ENCODE measurements at regions not wholly inside any gene's neighbourhood (a gene's known extent, or its start where the extent isn't known, plus 50 kb on each side); places are given as distances from the start of the nearest gene placed in this dataset.
"Not testable (repeated sequence)": the region's sequence is repeated elsewhere in the genome, so short reads cannot be mapped to it uniquely, and the experiment has no call there.

DNA sequence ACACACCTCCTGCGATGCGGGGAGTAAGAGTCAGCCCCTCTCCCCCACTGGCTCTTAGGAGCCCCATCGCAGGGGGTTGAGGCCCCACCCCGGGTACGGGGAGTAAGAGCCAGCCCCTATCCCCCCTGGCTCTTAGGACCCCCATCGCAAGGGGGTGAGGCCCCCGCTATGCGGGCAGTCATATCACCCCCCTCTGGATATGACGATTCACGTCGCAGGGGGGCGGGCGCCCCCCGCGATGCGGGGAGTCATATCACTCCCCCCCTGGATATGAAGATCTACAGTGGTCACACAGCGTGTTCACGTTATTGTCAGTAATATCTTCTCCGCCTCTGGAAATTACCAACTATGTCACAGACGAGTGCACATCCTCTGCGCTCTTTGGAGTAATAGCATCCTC is 61.1 kb downstream of the DEFB131A start:
- DNase-seq: not testable (repeated sequence)

DNA sequence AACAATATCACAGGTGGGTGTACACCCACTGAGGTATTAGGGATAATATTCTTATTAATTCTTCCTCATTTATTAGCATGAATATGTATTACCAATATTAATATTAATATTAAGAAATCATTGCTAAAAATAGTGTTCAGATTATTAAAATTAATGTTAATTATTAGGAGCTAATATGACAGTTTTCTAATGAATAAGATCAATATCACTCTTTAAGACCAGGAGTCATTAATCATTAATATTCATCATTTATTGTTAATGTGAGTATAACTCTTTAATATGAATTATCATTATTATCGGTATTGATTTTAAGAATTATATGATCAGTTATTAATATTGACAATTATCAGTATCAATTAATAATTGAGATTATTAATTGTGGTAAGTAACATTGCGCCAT is 62.5 kb downstream of the DEFB131A start:
- DNase-seq: not testable (repeated sequence)

DNA sequence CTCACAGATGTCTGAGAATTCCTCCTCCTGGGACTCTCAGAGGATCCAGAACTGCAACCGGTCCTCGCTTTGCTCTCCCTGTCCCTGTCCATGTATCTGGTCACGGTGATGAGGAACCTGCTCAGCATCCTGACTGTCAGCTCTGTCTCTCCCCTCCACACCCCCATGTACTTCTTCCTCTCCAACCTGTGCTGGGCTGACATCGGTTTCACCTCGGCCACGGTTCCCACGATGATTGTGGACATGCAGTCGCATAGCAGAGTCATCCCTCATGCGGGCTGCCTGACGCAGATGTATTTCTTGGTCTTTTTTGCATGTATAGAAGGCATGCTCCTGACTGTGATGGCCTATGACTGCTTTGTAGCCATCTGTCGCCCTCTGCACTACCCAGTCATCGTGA is 68.7 kb downstream of the DEFB131A start:
- DNase-seq: not testable (repeated sequence)

DNA sequence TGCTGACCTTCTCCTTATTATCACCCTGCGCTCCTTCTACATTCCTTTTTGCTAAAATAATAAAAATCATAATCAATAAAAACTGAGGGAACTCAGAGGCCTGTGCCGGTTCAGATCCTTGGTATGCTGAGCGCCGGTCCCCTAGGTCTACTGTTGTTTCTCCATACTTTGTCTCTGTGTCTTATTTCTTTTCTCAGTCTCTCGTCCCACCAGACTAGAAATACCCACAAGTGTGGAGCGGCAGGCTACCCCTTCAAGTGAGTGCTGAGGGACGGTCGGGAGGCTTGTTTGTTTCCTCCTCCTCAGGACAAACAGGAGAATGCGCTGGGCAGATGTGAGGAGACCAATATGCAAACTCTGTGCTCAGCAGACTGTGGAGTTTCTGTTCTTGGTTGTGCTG is 75.4 kb downstream of the DEFB131A start:
- DNase-seq: not testable (repeated sequence)

DNA sequence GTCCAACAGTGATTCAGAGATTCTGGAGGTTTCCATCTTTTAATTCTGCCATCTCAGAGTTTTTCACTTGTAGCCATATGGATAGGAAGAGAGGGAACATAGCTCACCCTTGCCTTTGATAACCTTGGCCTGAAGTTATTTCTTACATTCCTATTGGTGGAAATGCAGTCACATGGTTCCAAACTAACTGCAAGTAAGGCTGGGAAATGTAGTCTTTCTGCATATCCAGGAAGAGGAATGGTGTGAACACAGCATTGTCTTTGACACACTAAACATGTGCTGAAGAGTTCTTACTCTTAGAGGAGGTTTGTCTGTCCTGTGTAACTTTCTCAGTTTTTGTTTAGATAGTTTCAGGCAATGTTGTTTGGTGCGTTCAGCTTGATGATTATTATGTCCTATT is 78.7 kb downstream of the DEFB131A start:
- DNase-seq: not testable (repeated sequence)

DNA sequence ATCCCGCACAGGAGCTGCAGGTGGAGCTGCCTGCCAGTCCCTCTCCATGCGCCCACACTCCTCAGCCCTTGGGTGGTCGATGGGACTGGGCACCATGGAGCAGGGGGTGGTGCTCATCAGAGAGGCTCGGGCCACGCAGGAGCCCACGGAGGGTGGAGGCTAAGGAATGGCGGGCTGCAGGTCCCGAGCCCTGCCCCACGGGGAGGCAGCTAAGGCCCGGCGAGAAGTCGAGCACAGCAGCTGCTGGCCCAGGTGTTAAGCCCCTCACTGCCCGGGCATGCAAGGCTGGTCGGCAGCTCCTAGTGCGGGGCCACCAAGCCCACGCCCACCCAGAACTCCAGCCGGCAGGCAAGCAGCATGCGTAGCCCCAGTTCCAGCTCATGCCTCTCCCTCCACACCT is 80.2 kb downstream of the DEFB131A start:
- DNase-seq: not testable (repeated sequence)

DNA sequence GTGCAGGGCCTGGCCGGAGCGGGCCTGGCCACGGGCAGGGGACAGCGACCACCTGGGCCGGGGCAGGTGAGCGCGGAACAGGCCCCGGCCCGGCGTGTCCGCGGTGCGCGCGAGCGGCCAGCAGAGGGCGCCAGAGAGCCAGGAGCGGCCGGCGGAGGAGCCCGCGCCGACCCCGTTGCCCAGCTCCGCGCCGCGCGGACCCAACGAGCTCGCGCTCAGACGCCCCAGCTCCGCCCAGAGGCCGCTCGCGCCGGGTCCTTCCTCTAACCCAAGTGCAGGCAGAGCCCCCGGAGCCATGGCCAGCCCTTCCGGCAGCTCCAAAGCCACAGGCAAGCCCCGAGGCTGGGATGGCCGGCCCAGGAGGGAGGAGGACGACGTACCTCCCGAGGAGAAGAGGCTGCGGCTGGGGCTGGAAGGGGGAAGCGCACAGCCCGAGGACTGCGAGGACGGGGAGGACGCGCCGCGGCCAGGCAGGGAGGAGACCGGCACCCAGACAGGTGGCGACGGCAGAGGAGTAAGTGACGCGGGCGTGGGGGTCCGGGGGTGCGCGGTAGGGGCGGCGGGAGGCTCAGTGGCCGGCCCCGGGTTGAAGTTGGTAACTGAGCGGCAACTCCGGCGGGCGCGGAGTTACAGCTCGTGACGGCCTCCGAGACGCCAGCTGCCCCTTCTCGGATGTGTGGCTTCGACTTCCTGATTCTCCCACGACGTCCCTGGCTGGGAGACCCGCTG is 88.1 kb downstream of the DEFB131A start:
- DNase-seq: peak; percentile 68

DNA sequence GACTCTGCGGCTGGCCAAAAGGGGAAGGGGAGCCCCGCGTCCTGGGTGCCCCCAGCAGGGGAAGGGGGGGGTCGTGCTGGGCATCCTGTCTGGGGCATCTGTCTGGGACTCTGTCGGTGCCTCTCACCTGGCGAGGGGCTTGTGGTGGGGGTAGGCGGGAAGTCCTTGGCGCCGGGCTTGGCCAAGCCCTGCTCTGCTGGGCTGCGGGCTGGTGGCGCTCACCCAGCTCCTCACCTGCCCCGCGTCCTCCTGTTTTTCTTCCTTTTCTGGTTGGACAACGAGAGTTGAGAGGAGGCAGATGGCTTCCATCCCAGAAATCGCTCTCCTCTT is 88.6 kb downstream of the DEFB131A start:
- DNase-seq: not testable (repeated sequence)

DNA sequence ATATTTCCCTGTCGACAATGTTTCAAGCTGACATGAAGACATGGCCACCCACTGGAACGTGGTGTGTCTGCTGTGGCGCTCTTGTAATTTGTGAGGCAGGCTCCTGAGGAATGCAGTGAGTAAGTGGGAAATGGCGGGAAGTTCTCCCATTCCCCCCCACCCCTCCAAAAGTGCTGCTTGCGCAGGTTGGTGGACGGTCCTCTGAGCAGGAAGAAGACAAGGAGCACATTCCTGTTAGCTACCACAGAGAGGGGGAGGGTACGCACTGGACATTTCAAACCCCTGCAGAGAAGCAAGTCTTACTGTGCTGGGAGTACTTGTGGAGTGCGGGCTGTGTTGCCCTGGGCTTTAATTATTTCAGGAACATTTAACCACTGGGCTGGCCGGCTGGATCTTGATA is 92.9 kb downstream of the DEFB131A start:
- not testable (repeated sequence) for DNase-seq

DNA sequence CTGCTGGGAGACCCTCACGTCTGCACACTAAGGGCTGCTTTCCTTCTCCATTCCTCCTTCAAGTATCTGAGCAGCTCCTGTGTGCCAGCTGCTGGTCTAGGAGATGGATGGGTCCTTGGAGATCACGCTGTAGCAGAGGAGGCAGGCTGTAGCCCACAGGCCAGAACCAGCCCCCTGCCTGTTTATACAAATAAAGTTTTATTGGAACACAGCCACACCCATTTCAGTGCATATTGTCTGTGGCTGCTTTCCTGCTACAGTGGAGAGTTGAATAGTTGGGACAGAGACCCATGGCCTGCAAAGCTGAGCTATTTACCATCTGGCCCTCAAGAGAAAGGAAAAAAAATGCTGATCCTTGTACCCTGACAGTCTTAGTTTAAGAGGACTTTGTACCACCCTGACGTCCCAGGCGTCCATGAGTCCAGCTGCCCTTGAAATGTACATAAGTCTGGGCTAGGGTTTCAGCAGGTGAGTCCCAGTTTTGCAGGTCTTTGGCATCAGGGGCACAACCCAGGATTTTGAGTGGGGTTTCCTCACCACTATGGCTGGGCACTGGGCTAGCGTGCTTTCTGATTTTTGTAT is 95.8 kb downstream of the DEFB131A start:
- not testable (repeated sequence) for DNase-seq

DNA sequence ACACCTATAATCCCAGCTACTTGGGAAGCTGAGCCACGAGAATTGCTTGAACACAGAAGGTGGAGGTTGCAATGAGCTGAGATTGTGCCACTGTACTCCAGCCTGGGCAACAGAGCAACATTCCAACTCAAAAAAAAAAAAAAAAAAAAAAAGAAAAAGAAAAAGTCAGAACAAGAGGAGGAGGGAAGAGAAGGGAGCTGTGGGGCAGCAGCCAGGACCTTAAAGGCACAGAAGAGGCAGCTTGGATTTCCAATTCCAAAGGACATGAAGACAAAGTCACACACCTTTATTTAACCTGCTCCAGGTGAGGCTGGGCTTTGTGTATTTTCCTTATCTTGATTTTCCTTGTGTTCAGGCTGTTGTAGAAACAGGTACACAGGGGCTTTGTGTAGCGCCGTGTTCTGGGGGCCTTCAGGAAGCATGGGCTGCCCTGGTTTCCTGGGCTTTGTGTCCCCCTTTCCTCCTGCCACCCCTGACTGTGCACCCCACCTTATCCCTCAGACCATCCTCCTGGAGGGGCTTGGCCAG is 97.2 kb downstream of the DEFB131A start:
- DNase-seq: not testable (repeated sequence)

DNA sequence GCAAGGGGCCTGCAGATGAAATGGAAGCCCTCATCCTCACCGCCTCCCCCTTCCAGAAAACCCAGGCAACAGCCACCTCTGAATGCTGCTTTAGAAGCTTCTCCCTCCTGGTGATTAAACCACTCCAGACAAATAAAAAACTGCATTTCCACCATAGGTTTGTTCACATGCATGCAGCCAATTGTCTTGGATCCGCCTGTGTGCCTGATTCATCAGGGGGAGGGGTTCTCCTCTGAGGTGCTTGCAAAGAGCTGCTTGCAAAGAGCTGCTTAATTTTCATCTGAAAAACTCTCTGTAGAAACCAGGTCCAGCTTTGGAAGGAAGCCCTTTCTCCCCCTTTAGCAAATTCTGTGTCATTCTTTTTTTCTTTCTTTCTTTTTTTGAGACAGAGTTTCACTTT is 100.6 kb downstream of the DEFB131A start:
- not testable (repeated sequence) for DNase-seq

DNA sequence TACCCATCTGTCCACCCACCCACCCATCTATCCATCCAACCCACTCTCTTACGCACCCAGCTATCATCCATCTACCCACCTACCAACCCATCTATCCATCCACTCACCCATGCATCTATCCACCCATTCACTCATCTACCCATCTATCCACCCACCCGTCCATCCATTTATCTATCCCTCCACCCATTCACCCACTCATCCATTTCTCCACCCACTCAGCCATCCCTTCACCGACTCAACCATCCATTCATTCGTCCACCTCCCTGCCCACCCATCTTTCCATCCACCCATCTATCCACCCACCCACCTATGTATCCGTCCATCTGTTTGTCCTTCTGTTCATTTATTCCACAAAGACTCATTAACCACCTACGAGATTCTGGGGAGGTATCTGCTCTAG is 103.3 kb downstream of the DEFB131A start:
- DNase-seq: not testable (repeated sequence)

DNA sequence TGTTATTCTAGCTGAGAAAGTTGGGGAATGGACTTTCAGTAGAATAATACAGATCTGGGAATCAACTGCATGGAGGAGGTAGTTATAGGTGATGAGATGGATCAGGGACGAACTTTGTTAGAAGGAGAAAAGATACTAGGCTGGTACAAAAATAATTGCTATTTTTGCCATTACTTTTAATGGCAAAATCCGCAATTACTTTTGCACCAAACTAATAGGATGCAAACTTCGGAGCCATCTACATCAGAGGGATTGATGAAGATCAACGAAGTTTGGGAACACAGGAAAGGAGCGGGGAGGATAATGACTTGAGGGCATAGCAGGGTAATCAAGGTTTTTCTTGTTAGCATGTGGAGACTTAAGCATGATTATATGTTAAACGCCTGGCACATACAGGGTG is 111.9 kb downstream of the DEFB131A start:
- DNase-seq: not testable (repeated sequence)

DNA sequence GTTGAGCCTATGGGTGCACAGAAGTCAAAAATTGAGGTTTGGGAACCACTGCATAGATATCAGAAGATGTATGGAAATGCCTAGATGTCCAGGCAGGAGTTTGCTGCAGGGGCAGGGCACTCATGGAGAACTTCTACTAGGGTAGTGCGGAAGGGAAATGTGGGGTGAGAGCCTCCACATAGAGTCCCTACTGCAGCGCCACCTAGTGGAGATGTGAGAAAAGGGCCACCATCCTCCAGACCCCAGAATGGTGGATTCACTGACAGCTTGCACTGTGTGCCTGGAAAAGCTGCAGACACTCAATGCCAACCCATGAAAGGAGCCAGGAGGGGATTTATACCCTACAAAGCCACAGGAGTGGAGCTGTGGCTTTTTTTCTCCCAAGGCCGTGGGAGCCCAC is 133.7 kb downstream of the DEFB131A start:
- DNase-seq: not testable (repeated sequence)

DNA sequence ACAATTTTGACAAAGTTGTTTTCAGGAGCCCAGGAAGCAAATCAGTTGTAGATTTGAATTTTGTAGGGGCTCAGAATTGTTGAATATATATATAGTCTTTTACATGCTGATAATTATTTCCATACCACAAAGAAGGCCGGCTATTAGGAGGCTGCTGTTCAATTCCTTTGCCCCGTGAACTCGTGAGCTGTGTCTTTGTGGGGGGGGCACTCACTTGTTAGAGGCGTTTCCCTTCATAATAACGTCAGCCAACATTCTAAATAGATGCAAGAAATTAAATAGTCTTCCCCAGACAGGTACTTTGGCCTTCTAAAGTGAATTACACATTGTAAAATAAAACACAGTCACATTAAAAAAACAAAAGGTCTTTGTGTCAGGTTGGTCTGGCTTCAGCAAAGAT is 138.7 kb downstream of the DEFB131A start:
- not testable (repeated sequence) for DNase-seq

DNA sequence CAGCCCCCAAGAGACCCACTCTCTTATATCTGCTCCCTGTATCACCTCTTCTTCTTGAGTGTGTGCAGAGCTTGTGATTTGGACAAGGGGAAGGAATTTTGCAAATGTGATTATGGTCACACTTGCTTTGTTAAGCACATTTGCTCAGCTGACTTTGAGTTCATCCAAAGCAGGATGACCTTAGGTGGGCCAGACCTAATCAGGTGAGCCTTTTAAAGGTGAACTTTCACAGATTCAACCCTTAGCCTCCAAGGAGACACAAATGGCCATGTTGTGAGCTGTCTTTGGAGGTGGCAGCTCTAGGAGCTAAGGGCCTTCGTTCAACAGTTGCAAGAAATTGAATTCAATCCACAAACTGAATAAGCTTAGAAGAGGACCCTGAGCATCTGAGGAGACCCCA is 147.8 kb downstream of the DEFB131A start:
- DNase-seq: no peak

DNA sequence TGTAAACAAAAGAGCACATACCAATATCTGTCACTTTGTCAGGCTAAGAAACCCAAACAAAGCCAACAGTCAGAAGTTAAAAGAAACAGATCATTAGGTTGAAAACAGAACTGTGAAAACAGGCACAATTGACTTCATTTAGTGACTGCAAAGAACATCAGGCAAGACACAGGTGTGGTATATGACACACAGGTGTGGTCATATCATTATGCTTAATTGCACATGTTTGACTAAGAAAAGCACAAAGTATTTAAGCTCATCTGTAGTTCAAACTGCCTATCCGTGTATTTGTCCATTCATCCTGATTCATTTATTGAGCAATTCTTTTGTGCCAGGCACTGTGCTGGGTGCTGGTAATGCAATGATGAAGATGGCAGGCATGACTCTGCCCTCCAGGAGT is 150.7 kb downstream of the DEFB131A start:
- no peak for DNase-seq

DNA sequence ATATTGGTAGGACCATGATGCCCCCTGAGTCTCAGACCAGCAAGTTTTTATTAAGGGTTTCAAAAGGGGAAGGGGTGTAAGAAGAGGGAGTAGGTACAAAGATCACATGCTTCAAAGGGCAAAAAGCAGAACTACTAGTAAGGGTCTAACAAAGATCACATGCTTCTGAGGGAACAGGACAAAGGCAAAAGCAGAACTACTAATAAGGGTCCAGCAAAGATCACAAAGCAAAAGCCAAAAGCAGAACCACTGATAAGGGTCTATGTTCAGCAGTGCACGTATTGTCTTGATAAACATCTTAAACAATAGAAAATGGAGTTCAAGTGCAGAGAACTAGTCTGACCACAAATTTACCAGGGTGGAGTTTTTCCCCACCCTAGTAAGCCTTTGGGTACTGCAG is 151.3 kb downstream of the DEFB131A start:
- DNase-seq: not testable (repeated sequence)

DNA sequence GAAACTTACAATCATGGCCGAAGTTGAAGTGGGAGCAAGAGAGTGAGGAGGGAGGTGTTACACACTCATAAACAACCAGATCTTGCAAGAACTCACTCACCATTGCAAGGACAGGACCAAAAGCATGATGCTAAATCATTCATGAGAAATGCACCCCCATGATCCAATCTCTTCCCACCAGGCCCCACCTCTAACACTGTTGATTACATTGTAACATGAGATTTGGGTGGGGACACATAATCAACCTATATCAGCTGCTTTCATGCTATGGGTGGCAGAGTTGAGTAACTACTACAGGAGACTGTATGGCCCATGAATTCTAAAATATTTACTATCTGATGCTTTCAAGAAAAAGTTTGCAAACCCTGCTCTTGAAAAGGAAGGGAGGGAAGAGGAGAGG is 155.1 kb downstream of the DEFB131A start:
- no peak for DNase-seq

DNA sequence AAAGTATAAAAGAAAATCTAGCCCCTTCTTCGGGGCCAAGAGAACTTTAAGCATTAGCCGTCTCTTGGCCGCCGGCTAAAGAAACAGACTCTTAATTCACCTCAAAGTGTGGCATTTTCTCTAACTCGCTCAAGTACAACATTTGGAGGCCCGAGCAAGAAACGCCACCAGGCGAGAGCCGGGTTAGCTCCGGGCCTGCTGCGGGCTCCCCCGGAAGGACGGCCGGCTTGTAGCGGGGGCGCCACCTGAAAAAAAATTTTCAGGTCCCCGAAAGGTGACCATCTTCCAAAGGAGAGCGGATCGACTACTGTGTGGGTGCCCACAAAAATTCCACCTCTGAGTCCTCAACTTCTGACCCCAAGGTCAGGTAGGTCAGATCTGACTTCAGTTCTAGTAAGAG is 156.0 kb downstream of the DEFB131A start:
- DNase-seq: no peak

DNA sequence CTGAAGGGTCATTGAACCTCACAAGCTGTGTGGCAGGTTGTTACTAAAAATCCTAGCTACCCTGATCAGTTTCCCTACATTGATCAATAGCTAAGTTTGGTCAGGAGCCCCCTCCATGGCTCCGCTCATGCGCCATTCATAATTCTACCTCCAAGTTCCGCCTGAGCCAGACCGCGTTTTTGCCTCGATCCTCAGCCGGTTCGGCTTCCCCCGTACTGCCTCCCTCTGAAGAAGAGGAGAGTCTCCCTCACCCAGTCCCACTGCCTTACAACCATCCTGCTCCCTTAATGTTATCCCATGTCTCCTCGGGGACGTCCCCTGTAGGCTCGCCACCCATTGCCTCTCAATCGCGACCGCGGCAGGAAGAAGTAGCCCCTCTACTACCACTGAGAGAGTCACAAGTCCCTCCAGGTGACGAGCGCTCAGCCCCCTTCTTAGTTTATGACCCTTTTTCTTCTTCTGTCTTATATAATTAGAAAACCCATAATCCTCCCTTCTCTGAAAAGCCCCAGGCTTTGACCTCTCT is 158.2 kb downstream of the DEFB131A start:
- DNase-seq: no peak

DNA sequence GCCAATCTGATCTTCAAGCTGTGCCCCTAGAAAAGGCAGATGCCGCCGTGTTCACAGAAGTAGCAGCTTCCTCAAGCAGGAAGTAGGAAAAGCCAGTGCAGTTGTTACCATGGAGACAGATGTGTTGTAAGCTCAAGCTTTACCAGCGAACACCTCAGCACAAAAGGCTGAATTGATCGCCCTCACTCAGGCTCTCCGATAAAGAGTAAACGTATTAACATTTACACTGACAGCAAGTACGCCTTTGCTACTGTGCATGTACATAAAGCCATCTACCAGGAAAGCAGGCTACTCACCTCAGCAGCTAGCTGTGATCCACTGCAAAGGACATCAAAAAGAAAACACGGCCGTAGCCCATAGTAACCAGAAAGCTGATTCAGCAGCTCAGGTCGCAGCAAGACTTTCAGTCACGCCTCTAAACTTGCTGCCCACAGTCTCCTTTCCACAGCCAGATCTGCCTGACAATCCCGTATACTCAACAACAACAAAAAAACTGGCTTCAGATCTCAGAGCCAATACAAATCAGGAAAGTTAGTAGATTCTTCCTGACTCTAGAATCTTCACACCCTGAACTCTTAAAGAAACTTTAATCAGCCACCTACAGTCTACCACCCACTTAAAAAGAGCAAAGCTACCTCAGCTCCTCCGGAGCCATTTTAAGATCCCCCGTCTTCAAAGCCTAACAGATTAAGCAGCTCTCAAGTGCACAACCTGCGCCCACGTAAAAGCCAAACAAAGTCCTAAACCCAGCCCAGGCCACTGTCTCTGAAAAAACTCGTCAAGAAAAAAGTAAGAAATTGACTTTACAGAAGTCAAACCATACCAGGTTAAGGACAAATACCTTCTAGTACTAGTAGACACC is 160.0 kb downstream of the DEFB131A start:
- not testable (repeated sequence) for DNase-seq

DNA sequence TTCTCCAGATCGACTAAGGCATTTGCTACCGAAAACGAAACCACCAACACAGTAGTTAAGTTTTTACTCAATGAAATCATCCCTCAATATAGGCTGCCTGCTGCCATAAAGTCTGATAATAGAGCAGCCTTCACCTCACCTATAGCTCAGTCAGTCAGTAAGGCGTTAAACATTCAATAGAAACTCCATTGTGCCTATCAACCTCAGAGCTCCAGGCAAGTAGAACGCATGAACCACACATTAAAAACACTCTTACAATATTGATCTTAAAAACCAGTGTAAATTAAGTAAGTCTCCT is 160.6 kb downstream of the DEFB131A start:
- DNase-seq: not testable (repeated sequence)

All from NCI-H146 (cell line).